ENCODE measurements at regions not wholly inside any gene's neighbourhood (a gene's known extent, or its start where the extent isn't known, plus 50 kb on each side); places are given as distances from the start of the nearest gene placed in this dataset.
"Not testable (repeated sequence)": the region's sequence is repeated elsewhere in the genome, so short reads cannot be mapped to it uniquely, and the experiment has no call there.

GRCh38 chrX:97907791-97908190 is 1024.1 kb downstream of the RPA4 start:
- intact Hi-C loops (cut with DNase I; ENCODE audit: low total_unique reads), result no loop called here
- DNase-seq, result no peak
- Histone ChIP-seq H3K4me1 (no peaks in the 10 kb centered on the region), H3K27me3 (no peaks in the 10 kb centered on the region), H3K36me3 (no peaks in the 10 kb centered on the region), H3K4me3 (no peak overlapping the region), H3K27ac (no peak overlapping the region), H3K9me3 (no peaks in the 10 kb centered on the region)
- TF ChIP-seq CTCF (IDR thresholded peaks at IDR 0.05) (no peak), POLR2A (IDR thresholded peaks at IDR 0.05) (no peak)

DNA sequence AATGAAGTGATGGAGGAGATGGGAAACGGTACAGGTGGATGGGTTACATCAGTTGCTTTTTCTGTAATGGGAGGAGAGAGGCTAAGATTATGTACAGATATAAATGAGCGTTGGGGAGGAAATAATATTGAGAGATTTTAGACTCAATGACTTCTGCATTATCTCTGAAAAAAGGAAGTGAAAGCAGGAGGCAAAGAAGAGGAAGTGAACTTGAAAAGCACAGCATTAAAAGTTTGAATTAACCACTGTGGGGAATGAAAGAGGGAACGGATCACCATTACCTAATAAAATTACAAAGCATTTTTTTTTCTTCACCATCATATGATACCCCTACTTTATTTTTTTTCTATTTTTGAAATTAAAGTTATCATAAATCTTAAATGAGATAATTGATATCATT is 1025.5 kb downstream of the RPA4 start:
- intact Hi-C loops (cut with DNase I; ENCODE audit: low total_unique reads), result no loop called here
- Histone ChIP-seq H3K4me3 (no peak overlapping the region), H3K36me3 (no peaks in the 10 kb centered on the region), H3K27me3 (no peaks in the 10 kb centered on the region), H3K4me1 (no peaks in the 10 kb centered on the region), H3K27ac (no peak overlapping the region), H3K9me3 (no peaks in the 10 kb centered on the region)
- DNase-seq, result no peak
- TF ChIP-seq POLR2A (IDR thresholded peaks at IDR 0.05) (no peak), CTCF (IDR thresholded peaks at IDR 0.05) (no peak)

- H3K9me3 ChIP-seq; DNase-seq; H3K4me1 ChIP-seq; H3K36me3 ChIP-seq; H3K4me3 ChIP-seq; H3K27me3 ChIP-seq; H3K27ac ChIP-seq; intact Hi-C loops (cut with DNase I; ENCODE audit: low total_unique reads): not testable (repeated sequence)
Measured at GRCh38 chrX:97915390-97915789, 1031.7 kb downstream of the RPA4 start.

- H3K4me1 ChIP-seq; DNase-seq; H3K9me3 ChIP-seq; intact Hi-C loops (cut with DNase I; ENCODE audit: low total_unique reads); H3K36me3 ChIP-seq; H3K27ac ChIP-seq; H3K27me3 ChIP-seq; H3K4me3 ChIP-seq: not testable (repeated sequence)
Measured at GRCh38 chrX:97921223-97921622, 1037.5 kb downstream of the RPA4 start.

DNA sequence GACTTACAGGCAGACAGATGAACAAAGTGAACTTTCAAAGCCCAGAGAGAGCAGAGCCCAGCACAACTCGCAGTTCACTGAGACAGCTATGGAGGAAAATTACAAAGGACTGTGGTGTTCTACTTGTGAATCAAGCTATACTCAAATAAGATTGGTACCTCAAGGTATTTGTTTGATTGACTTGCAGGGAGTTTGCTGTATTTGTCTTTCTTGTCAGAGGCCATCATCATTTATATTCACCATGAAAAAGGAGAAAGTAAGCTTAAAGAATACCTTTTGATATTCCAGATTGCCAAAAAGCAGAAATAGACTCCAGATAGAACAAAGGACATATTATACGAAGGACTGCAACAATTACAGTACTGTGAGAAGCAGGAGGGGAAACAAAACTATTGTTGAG is 1047.9 kb downstream of the RPA4 start:
- intact Hi-C loops (cut with DNase I; ENCODE audit: low total_unique reads), result no loop called here
- no peak for DNase-seq
- Histone ChIP-seq H3K27me3 (no peaks in the 10 kb centered on the region), H3K9me3 (no peaks in the 10 kb centered on the region), H3K27ac (no peak overlapping the region), H3K4me3 (no peak overlapping the region), H3K4me1 (no peaks in the 10 kb centered on the region), H3K36me3 (no peaks in the 10 kb centered on the region)
- TF ChIP-seq CTCF (IDR thresholded peaks at IDR 0.05) (no peak), POLR2A (IDR thresholded peaks at IDR 0.05) (no peak)

DNA sequence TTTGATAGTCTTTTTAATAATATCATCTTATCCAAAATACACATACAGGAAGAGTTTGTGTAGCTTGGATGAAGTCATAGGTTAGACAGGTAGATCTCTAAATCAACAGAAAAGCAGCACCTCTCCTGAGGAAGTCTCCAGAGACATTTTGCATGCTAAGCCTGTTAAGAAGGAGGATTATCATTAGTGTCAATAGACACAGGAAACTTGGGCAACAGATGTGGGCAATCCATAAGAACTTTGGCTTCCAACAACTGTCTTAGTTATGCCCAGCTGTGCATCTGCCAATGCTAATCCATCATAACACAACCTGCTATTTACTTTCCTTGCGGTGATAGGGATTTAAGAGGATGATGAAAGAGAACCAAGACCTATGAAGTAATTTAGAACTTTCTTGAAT is 1052.6 kb downstream of the RPA4 start:
- TF ChIP-seq CTCF (IDR thresholded peaks at IDR 0.05) (no peak), POLR2A (IDR thresholded peaks at IDR 0.05) (no peak)

More for the DNA sequence above, 1052.6 kb downstream of the RPA4 start:
- H3K4me1 ChIP-seq, result no peaks in the 10 kb centered on the region
- no peaks in the 10 kb centered on the region for H3K9me3 ChIP-seq
- intact Hi-C loops (cut with DNase I; ENCODE audit: low total_unique reads), result no loop called here
- DNase-seq, result no peak
- H3K36me3 ChIP-seq, result no peaks in the 10 kb centered on the region
- no peak overlapping the region for H3K4me3 ChIP-seq
- H3K27ac ChIP-seq, result no peak overlapping the region
- H3K27me3 ChIP-seq, result no peaks in the 10 kb centered on the region
